Colonic mucosa (tissue), 4 donors: ENCODE measurements at regions not wholly inside any gene's neighbourhood (a gene's known extent, or its start where the extent isn't known, plus 50 kb on each side); places are given as distances from the start of the nearest gene placed in this dataset.

Experiments
- DNase-seq: peaks from one replicate; pipeline ENCODE4 v3.0.0-alpha.2; 2020
- H3K27ac ChIP-seq: fragments of 200-600 bp; one replicate; pipeline ENCODE4 v1.8.0; 2021
- H3K27me3 ChIP-seq: fragments of 200-600 bp; one replicate; pipeline ENCODE4 v1.8.0; 2021
- H3K36me3 ChIP-seq: fragments of 200-600 bp; one replicate; pipeline ENCODE4 v1.8.0; 2021
- H3K4me1 ChIP-seq: fragments of 200-600 bp; one replicate; pipeline ENCODE4 v1.8.0; 2021; ENCODE audit warnings: mild to moderate bottlenecking
- H3K4me3 ChIP-seq: fragments of 200-600 bp; one replicate; pipeline ENCODE4 v1.8.0; 2021
- H3K9ac ChIP-seq, 2 donors: one replicate each; pipeline ENCODE4 v1.7.0; 2013; ENCODE audit warnings: control low read depth in 2 of 2, low read depth in 2 of 2, low read length in 2 of 2
- H3K9me3 ChIP-seq: fragments of 200-600 bp; one replicate; pipeline ENCODE4 v1.8.0; 2021
- CTCF ChIP-seq: fragments of 200-600 bp; IDR thresholded peaks from one replicate; pipeline ENCODE4 v1.8.0; 2022; ENCODE audit warnings: antibody characterized with exemption, mild to moderate bottlenecking
- intact Hi-C: fragments of 100-400 bp; cut with DNase I; formaldehyde crosslinking; loops from one replicate; pipeline ENCODE4 v1.14.1; 2022
- donor health status: healthy.
- donor health status: DM: no; HTN: no; CAD: no.
- donor health status: DM: no; HTN: no; CAD: no.

GRCh38 chr6:100260584-100260983 lies 204.1 kb downstream of the SIM1 start:
- Histone ChIP-seq H3K27ac (no peak overlapping the region), H3K36me3 (no peaks in the 10 kb centered on the region), H3K27me3 (no peaks in the 10 kb centered on the region), H3K9ac (no peak overlapping the region), H3K4me3 (no peak overlapping the region), H3K9me3 (no peaks in the 10 kb centered on the region), H3K4me1 (no peaks in the 10 kb centered on the region)
- no peak for TF ChIP-seq CTCF
- DNase-seq, result no peak
- intact Hi-C loops, result no loop called here

GRCh38 chr6:100259865-100260264 lies 204.9 kb downstream of the SIM1 start:
- Histone ChIP-seq H3K9me3 (no peaks in the 10 kb centered on the region), H3K4me1 (no peaks in the 10 kb centered on the region), H3K36me3 (no peaks in the 10 kb centered on the region), H3K9ac (no peak overlapping the region), H3K27me3 (no peaks in the 10 kb centered on the region), H3K27ac (no peak overlapping the region), H3K4me3 (no peak overlapping the region)
- TF ChIP-seq CTCF, result no peak
- DNase-seq, result no peak
- intact Hi-C loops, result no loop called here

GRCh38 chr6:100258752-100259151 lies 206.0 kb downstream of the SIM1 start:
- DNase-seq, result no peak
- Histone ChIP-seq H3K9me3 (no peaks in the 10 kb centered on the region), H3K9ac (no peak overlapping the region), H3K4me1 (no peaks in the 10 kb centered on the region), H3K27ac (no peak overlapping the region), H3K4me3 (no peak overlapping the region), H3K36me3 (no peaks in the 10 kb centered on the region), H3K27me3 (no peaks in the 10 kb centered on the region)
- TF ChIP-seq CTCF, result no peak
- intact Hi-C loops, result no loop called here

GRCh38 chr6:100257793-100258395 lies 206.8 kb downstream of the SIM1 start:
- Histone ChIP-seq H3K27ac (no peak overlapping the region), H3K36me3 (no peaks in the 10 kb centered on the region), H3K4me3 (no peak overlapping the region), H3K9me3 (no peaks in the 10 kb centered on the region), H3K4me1 (no peaks in the 10 kb centered on the region), H3K27me3 (no peaks in the 10 kb centered on the region), H3K9ac (no peak overlapping the region)
- TF ChIP-seq CTCF, result no peak
- intact Hi-C loops, result no loop called here
- no peak for DNase-seq

- Histone ChIP-seq H3K9me3 (no peaks in the 10 kb centered on the region), H3K9ac (no peak overlapping the region), H3K36me3 (no peaks in the 10 kb centered on the region), H3K4me3 (no peak overlapping the region), H3K4me1 (no peaks in the 10 kb centered on the region), H3K27ac (no peak overlapping the region), H3K27me3 (no peaks in the 10 kb centered on the region)
- intact Hi-C loops, result no loop called here
- TF ChIP-seq CTCF, result no peak
- no peak for DNase-seq
These were observed 209.0 kb downstream of the SIM1 start for GRCh38 chr6:100255701-100256100.

GRCh38 chr6:100247123-100247522 lies 217.6 kb downstream of the SIM1 start:
- H3K4me1 ChIP-seq, result no peaks in the 10 kb centered on the region
- TF ChIP-seq CTCF, result no peak
- H3K4me3 ChIP-seq, result no peak overlapping the region
- no peaks in the 10 kb centered on the region for H3K9me3 ChIP-seq
- intact Hi-C loops, result no loop called here
- H3K27me3 ChIP-seq, result no peaks in the 10 kb centered on the region
- DNase-seq, result no peak
- no peaks in the 10 kb centered on the region for H3K36me3 ChIP-seq
- no peak overlapping the region for H3K9ac ChIP-seq
- no peak overlapping the region for H3K27ac ChIP-seq
